ENCODE measurements at regions not wholly inside any gene's neighbourhood (a gene's known extent, or its start where the extent isn't known, plus 50 kb on each side); places are given as distances from the start of the nearest gene placed in this dataset.

GRCh38 chr2:239792405-239793084 is 232.6 kb downstream of the NDUFA10 start:
- CTCF ChIA-PET, result no interaction called here
- no peaks in the 10 kb centered on the region for H3K36me3 ChIP-seq (ENCODE audit: control insufficient read depth in 4 of 4, insufficient read depth in 4 of 4, low read length in 3 of 4)
- no peak overlapping the region for H3K27ac ChIP-seq (ENCODE audit: insufficient read depth in 1 of 2, low read depth in 1 of 2, low read length in 2 of 2, poor library complexity in 1 of 2, severe bottlenecking in 2 of 2)
- peaks cover 0 to 2% (median 0%) of the 10 kb centered on the region in 5 experiments for H3K27me3 ChIP-seq (replicated peaks in 2 of 5; ENCODE audit: control insufficient read depth in 4 of 5, insufficient read depth in 5 of 5, low read length in 4 of 5)
- 94% methylated on average over 14 of the region's 18 CpGs for WGBS (ENCODE audit: insufficient coverage)
- H3K9me3 ChIP-seq (ENCODE audit: control extremely low read depth in 1 of 5, control insufficient read depth in 4 of 5, insufficient read depth in 2 of 5, low read depth in 1 of 5, low read length in 4 of 5), result peaks cover 0 to 4% (median 0%) of the 10 kb centered on the region in 5 experiments
- POLR2A ChIA-PET, result no interaction called here
- H3K4me1 ChIP-seq (ENCODE audit: control extremely low read depth in 1 of 4, control insufficient read depth in 4 of 4, insufficient read depth in 4 of 4, low read length in 3 of 4), result peaks cover 0 to 5% (median 0%) of the 10 kb centered on the region in 4 experiments
- DNase-seq, result no peak
- H3K4me3 ChIP-seq (ENCODE audit: control insufficient read depth in 1 of 7, extremely low read depth in 1 of 7, insufficient read depth in 4 of 7, low read depth in 2 of 7, low read length in 6 of 7), result no peak overlapping the region

- CTCF ChIA-PET, result no interaction called here
Measured at GRCh38 chr2:239791526-239792404, 233.4 kb downstream of the NDUFA10 start.

GRCh38 chr2:239790721-239791120 is 234.4 kb downstream of the NDUFA10 start:
- Histone ChIP-seq H3K4me1 (ENCODE audit: control extremely low read depth in 1 of 4, control insufficient read depth in 4 of 4, insufficient read depth in 4 of 4, low read length in 3 of 4) (peaks cover 0 to 5% (median 0%) of the 10 kb centered on the region in 4 experiments), H3K27me3 (replicated peaks in 2 of 5; ENCODE audit: control insufficient read depth in 4 of 5, insufficient read depth in 5 of 5, low read length in 4 of 5) (no peaks in the 10 kb centered on the region), H3K9me3 (ENCODE audit: control extremely low read depth in 1 of 5, control insufficient read depth in 4 of 5, insufficient read depth in 2 of 5, low read depth in 1 of 5, low read length in 4 of 5) (peaks cover 0 to 9% (median 4%) of the 10 kb centered on the region in 5 experiments), H3K27ac (ENCODE audit: insufficient read depth in 1 of 2, low read depth in 1 of 2, low read length in 2 of 2, poor library complexity in 1 of 2, severe bottlenecking in 2 of 2) (no peak overlapping the region), H3K36me3 (ENCODE audit: control insufficient read depth in 4 of 4, insufficient read depth in 4 of 4, low read length in 3 of 4) (no peaks in the 10 kb centered on the region), H3K4me3 (ENCODE audit: control insufficient read depth in 1 of 7, extremely low read depth in 1 of 7, insufficient read depth in 4 of 7, low read depth in 2 of 7, low read length in 6 of 7) (no peak overlapping the region)
- CTCF ChIA-PET, result no interaction called here
- POLR2A ChIA-PET, result no interaction called here
- WGBS (ENCODE audit: insufficient coverage), result 57% methylated on average over 8 of the region's 9 CpGs
- DNase-seq, result no peak

More at GRCh38 chr2:239791526-239792404, 233.4 kb downstream of the NDUFA10 start:
- no peak overlapping the region for H3K4me3 ChIP-seq (ENCODE audit: control insufficient read depth in 1 of 7, extremely low read depth in 1 of 7, insufficient read depth in 4 of 7, low read depth in 2 of 7, low read length in 6 of 7)
- H3K36me3 ChIP-seq (ENCODE audit: control insufficient read depth in 4 of 4, insufficient read depth in 4 of 4, low read length in 3 of 4), result no peaks in the 10 kb centered on the region
- H3K27ac ChIP-seq (ENCODE audit: insufficient read depth in 1 of 2, low read depth in 1 of 2, low read length in 2 of 2, poor library complexity in 1 of 2, severe bottlenecking in 2 of 2), result no peak overlapping the region
- POLR2A ChIA-PET, result no interaction called here
- no peak for DNase-seq
- peaks cover 0 to 4% (median 0%) of the 10 kb centered on the region in 5 experiments for H3K9me3 ChIP-seq (ENCODE audit: control extremely low read depth in 1 of 5, control insufficient read depth in 4 of 5, insufficient read depth in 2 of 5, low read depth in 1 of 5, low read length in 4 of 5)
- H3K4me1 ChIP-seq (ENCODE audit: control extremely low read depth in 1 of 4, control insufficient read depth in 4 of 4, insufficient read depth in 4 of 4, low read length in 3 of 4), result peaks cover 0 to 5% (median 0%) of the 10 kb centered on the region in 4 experiments
- 87% methylated on average over 11 of the region's 22 CpGs for WGBS (ENCODE audit: insufficient coverage)
- H3K27me3 ChIP-seq (replicated peaks in 2 of 5; ENCODE audit: control insufficient read depth in 4 of 5, insufficient read depth in 5 of 5, low read length in 4 of 5), result no peaks in the 10 kb centered on the region

GRCh38 chr2:239790313-239790712 is 234.8 kb downstream of the NDUFA10 start:
- Histone ChIP-seq H3K36me3 (ENCODE audit: control insufficient read depth in 4 of 4, insufficient read depth in 4 of 4, low read length in 3 of 4) (no peaks in the 10 kb centered on the region), H3K9me3 (ENCODE audit: control extremely low read depth in 1 of 5, control insufficient read depth in 4 of 5, insufficient read depth in 2 of 5, low read depth in 1 of 5, low read length in 4 of 5) (peaks cover 2 to 7% (median 4%) of the 10 kb centered on the region in 5 experiments), H3K27me3 (replicated peaks in 2 of 5; ENCODE audit: control insufficient read depth in 4 of 5, insufficient read depth in 5 of 5, low read length in 4 of 5) (no peaks in the 10 kb centered on the region), H3K4me1 (ENCODE audit: control extremely low read depth in 1 of 4, control insufficient read depth in 4 of 4, insufficient read depth in 4 of 4, low read length in 3 of 4) (peaks cover 0 to 5% (median 0%) of the 10 kb centered on the region in 4 experiments), H3K27ac (ENCODE audit: insufficient read depth in 1 of 2, low read depth in 1 of 2, low read length in 2 of 2, poor library complexity in 1 of 2, severe bottlenecking in 2 of 2) (no peak overlapping the region), H3K4me3 (ENCODE audit: control insufficient read depth in 1 of 7, extremely low read depth in 1 of 7, insufficient read depth in 4 of 7, low read depth in 2 of 7, low read length in 6 of 7) (no peak overlapping the region)
- POLR2A ChIA-PET, result interaction anchor here (0.7 kb wide), 1 partner anchor 40 kb away, joined by 3 read pairs; no protein-coding TSS in a partner anchor
- no peak for DNase-seq
- 95% methylated on average over 9 of the region's 13 CpGs for WGBS (ENCODE audit: insufficient coverage)
- CTCF ChIA-PET, result no interaction called here

GRCh38 chr2:239789711-239790110 is 235.4 kb downstream of the NDUFA10 start:
- Histone ChIP-seq H3K4me3 (ENCODE audit: control insufficient read depth in 1 of 7, extremely low read depth in 1 of 7, insufficient read depth in 4 of 7, low read depth in 2 of 7, low read length in 6 of 7) (no peak overlapping the region), H3K36me3 (ENCODE audit: control insufficient read depth in 4 of 4, insufficient read depth in 4 of 4, low read length in 3 of 4) (no peaks in the 10 kb centered on the region), H3K4me1 (ENCODE audit: control extremely low read depth in 1 of 4, control insufficient read depth in 4 of 4, insufficient read depth in 4 of 4, low read length in 3 of 4) (peaks cover 0 to 5% (median 0%) of the 10 kb centered on the region in 4 experiments), H3K27ac (ENCODE audit: insufficient read depth in 1 of 2, low read depth in 1 of 2, low read length in 2 of 2, poor library complexity in 1 of 2, severe bottlenecking in 2 of 2) (no peak overlapping the region), H3K27me3 (replicated peaks in 2 of 5; ENCODE audit: control insufficient read depth in 4 of 5, insufficient read depth in 5 of 5, low read length in 4 of 5) (no peaks in the 10 kb centered on the region), H3K9me3 (ENCODE audit: control extremely low read depth in 1 of 5, control insufficient read depth in 4 of 5, insufficient read depth in 2 of 5, low read depth in 1 of 5, low read length in 4 of 5) (peaks cover 3 to 6% (median 4%) of the 10 kb centered on the region in 5 experiments)
- POLR2A ChIA-PET, result interaction anchor here (0.7 kb wide), 1 partner anchor 41 kb away, joined by 3 read pairs; no protein-coding TSS in a partner anchor
- WGBS (ENCODE audit: insufficient coverage), result 67% methylated on average over 5 of the region's 8 CpGs
- no peak for DNase-seq
- CTCF ChIA-PET, result no interaction called here

GRCh38 chr2:239788576-239789098 is 236.5 kb downstream of the NDUFA10 start:
- Histone ChIP-seq H3K27ac (ENCODE audit: insufficient read depth in 1 of 2, low read depth in 1 of 2, low read length in 2 of 2, poor library complexity in 1 of 2, severe bottlenecking in 2 of 2) (no peak overlapping the region), H3K4me3 (ENCODE audit: control insufficient read depth in 1 of 7, extremely low read depth in 1 of 7, insufficient read depth in 4 of 7, low read depth in 2 of 7, low read length in 6 of 7) (no peak overlapping the region), H3K27me3 (replicated peaks in 2 of 5; ENCODE audit: control insufficient read depth in 4 of 5, insufficient read depth in 5 of 5, low read length in 4 of 5) (no peaks in the 10 kb centered on the region), H3K9me3 (ENCODE audit: control extremely low read depth in 1 of 5, control insufficient read depth in 4 of 5, insufficient read depth in 2 of 5, low read depth in 1 of 5, low read length in 4 of 5) (peaks cover 3 to 6% (median 4%) of the 10 kb centered on the region in 5 experiments), H3K4me1 (ENCODE audit: control extremely low read depth in 1 of 4, control insufficient read depth in 4 of 4, insufficient read depth in 4 of 4, low read length in 3 of 4) (peaks cover 0 to 5% (median 0%) of the 10 kb centered on the region in 4 experiments), H3K36me3 (ENCODE audit: control insufficient read depth in 4 of 4, insufficient read depth in 4 of 4, low read length in 3 of 4) (no peaks in the 10 kb centered on the region)
- CTCF ChIA-PET, result no interaction called here
- DNase-seq, result no peak
- 5% methylated on average over 2 of the region's 6 CpGs for WGBS (ENCODE audit: insufficient coverage)
- POLR2A ChIA-PET, result no interaction called here
